OCI-LY3 (cell line): ENCODE measurements at regions not wholly inside any gene's neighbourhood (a gene's known extent, or its start where the extent isn't known, plus 50 kb on each side); places are given as distances from the start of the nearest gene placed in this dataset.

Experiments used
- EZH2phosphoT487 ChIP-seq: fragments of 200-600 bp; shearing (Covaris generic); IDR thresholded peaks from 2 replicates; pipeline ENCODE4 v1.6.1; 2018; ENCODE audit warnings: antibody characterized with exemption, mixed run types, low read depth
- TF ChIP-seq, protein P1 (sequence below): fragments of 200-600, 300-600 bp; sonication (generic); IDR thresholded peaks from 2 replicates; pipeline ENCODE4 v1.5.1; 2014; ENCODE audit warnings: antibody characterized with exemption, low read length, low read depth

DNA sequence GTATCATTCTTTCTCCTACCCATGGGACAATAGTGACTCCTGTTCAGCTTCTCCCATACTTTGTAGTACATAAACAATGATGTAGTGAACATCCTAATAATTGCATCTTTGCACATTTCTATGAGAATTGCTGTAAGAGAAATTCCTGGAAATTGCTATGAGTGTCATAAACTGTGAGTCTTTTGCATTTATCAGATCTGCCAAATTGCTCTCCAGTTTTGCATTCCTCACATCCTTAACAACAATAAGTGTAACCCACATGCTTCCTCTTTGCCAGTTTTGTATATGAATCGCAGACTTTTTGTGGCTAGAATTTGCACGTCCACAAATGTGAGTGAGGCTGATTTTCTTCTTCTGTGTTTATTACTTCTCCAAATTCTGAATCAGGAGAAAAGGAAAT lies 124.0 kb upstream of the TBX5 start:
- TF ChIP-seq EZH2phosphoT487 = no peak
- TF ChIP-seq, protein P1, sequence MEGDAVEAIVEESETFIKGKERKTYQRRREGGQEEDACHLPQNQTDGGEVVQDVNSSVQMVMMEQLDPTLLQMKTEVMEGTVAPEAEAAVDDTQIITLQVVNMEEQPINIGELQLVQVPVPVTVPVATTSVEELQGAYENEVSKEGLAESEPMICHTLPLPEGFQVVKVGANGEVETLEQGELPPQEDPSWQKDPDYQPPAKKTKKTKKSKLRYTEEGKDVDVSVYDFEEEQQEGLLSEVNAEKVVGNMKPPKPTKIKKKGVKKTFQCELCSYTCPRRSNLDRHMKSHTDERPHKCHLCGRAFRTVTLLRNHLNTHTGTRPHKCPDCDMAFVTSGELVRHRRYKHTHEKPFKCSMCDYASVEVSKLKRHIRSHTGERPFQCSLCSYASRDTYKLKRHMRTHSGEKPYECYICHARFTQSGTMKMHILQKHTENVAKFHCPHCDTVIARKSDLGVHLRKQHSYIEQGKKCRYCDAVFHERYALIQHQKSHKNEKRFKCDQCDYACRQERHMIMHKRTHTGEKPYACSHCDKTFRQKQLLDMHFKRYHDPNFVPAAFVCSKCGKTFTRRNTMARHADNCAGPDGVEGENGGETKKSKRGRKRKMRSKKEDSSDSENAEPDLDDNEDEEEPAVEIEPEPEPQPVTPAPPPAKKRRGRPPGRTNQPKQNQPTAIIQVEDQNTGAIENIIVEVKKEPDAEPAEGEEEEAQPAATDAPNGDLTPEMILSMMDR = no peak
